ENCODE measurements at regions not wholly inside any gene's neighbourhood (a gene's known extent, or its start where the extent isn't known, plus 50 kb on each side); places are given as distances from the start of the nearest gene placed in this dataset.

DNA sequence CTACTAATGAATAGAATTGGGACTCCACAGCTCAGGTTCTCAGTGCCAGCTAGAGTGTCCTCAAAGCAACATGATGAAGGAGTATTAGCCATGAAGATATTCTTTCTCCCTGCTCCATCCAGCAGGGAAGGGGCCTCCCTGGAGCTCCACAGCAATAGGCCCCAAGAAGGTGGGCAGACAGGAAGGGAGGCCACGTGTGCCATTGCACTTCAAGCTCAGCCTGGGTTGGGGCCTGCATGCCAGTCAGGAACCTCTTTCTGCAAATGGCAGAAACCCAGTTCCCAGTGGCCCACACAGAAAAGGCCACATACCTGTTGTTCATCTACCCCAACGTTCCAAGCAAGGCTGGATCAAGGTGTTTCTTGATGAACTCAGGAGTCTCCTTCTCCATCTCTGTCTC is 357.5 kb upstream of the SFSWAP start:
- Histone ChIP-seq H3K23ac (ENCODE audit: low read depth, low read length) (no peak overlapping the region), H4K20me1 (ENCODE audit: insufficient read depth, low read length) (no peaks in the 10 kb centered on the region), H3K36me3 (ENCODE audit: control insufficient read depth, insufficient read depth, low read length) (no peaks in the 10 kb centered on the region), H2AK5ac (ENCODE audit: low read depth, low read length) (no peak overlapping the region), H3K4me2 (ENCODE audit: low read depth, low read length) (no peak overlapping the region), H3K27ac (ENCODE audit: insufficient read depth, low read length) (no peak overlapping the region), H3K9me1 (ENCODE audit: insufficient read depth, low read length) (no peaks in the 10 kb centered on the region), H4K8ac (ENCODE audit: low read depth in 2 of 2, low read length in 2 of 2) (no peak overlapping the region), H3K56ac (ENCODE audit: extremely low read depth, insufficient read depth, low read length) (no peak overlapping the region), H2BK120ac (ENCODE audit: low read depth, low read length) (no peak overlapping the region), H3K4me3 (ENCODE audit: insufficient read depth, low read depth, low read length) (no peak overlapping the region), H3K9me3 (ENCODE audit: control insufficient read depth, insufficient read depth, low read length) (peaks cover 36% of the 10 kb centered on the region), H3K18ac (ENCODE audit: low read depth, low read length) (no peak overlapping the region), H3K4me1 (ENCODE audit: control insufficient read depth, insufficient read depth, low read length) (no peaks in the 10 kb centered on the region), H2BK15ac (ENCODE audit: low read depth, low read length) (no peak overlapping the region), H2AFZ (replicated peaks; ENCODE audit: low read length, poor library complexity) (no peak overlapping the region), H3K27me3 (ENCODE audit: control insufficient read depth, insufficient read depth, low read length) (no peaks in the 10 kb centered on the region), H3K9ac (ENCODE audit: low read depth, low read length) (no peak overlapping the region), H4K91ac (ENCODE audit: insufficient read depth, low read depth, low read length) (no peak overlapping the region), H2AK9ac (replicated peaks; ENCODE audit: low read depth, low read length, poor library complexity) (no peak overlapping the region), H2BK5ac (ENCODE audit: low read depth, low read length, poor library complexity, severe bottlenecking) (no peak overlapping the region), H3K4ac (ENCODE audit: low read depth, low read length) (no peak overlapping the region), H3K14ac (replicated peaks; ENCODE audit: low read depth, low read length) (no peak overlapping the region), H4K5ac (ENCODE audit: low read depth, low read length) (no peak overlapping the region), H3K79me1 (ENCODE audit: low read depth in 1 of 2, low read length in 2 of 2) (no peaks in the 10 kb centered on the region), H2BK20ac (ENCODE audit: low read depth, low read length) (no peak overlapping the region)
- in situ Hi-C loops (cut with MboI; ENCODE audit: low sequenced_read_pairs), result no loop called here
- WGBS, 2 experiments (ENCODE audit: extremely low coverage in 2 of 2, insufficient read length in 1 of 2), result no CpG with 5 or more reads among the region's 2 CpGs
- no peak for ATAC-seq (ENCODE audit: low read depth)
- dilution Hi-C loops (cut with HindIII; ENCODE audit: low sequenced_read_pairs, unreplicated experiment), result no loop called here
- intact Hi-C loops (cut with micrococcal nuclease), result no loop called here
- CTCF ChIA-PET, result no interaction called here
- POLR2A ChIA-PET (ENCODE audit: unreplicated experiment), result no interaction called here
- DNase-seq, result no peak
- no TSS peak for BruUV-seq (replicated peaks)
- TF ChIP-seq ELK1 (IDR thresholded peaks at IDR 0.05; ENCODE audit: borderline replicate concordance, low read depth, low read length), result no peak
- no peak for TF ChIP-seq MAZ (IDR thresholded peaks at IDR 0.05; ENCODE audit: borderline replicate concordance, low read depth, low read length)
- no peak for TF ChIP-seq MAFK (IDR thresholded peaks at IDR 0.05; ENCODE audit: low read depth, low read length)
- TF ChIP-seq NFE2L2 (IDR thresholded peaks at IDR 0.05; ENCODE audit: low read depth, low read length), result no peak
- no peak for TF ChIP-seq CHD1 (IDR thresholded peaks at IDR 0.05; ENCODE audit: low read depth, low read length)
- TF ChIP-seq RFX5 (IDR thresholded peaks at IDR 0.05; ENCODE audit: low read depth, low read length), result no peak
- TF ChIP-seq, protein P1, sequence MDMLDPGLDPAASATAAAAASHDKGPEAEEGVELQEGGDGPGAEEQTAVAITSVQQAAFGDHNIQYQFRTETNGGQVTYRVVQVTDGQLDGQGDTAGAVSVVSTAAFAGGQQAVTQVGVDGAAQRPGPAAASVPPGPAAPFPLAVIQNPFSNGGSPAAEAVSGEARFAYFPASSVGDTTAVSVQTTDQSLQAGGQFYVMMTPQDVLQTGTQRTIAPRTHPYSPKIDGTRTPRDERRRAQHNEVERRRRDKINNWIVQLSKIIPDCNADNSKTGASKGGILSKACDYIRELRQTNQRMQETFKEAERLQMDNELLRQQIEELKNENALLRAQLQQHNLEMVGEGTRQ (IDR thresholded peaks at IDR 0.05; ENCODE audit: low read depth, low read length), result no peak
- no peak for TF ChIP-seq FOS (IDR thresholded peaks at IDR 0.05; ENCODE audit: low read depth, low read length)
- TF ChIP-seq SMC3 (IDR thresholded peaks at IDR 0.05; ENCODE audit: low read depth, low read length), result no peak
- no peak for TF ChIP-seq RCOR1 (IDR thresholded peaks at IDR 0.05; ENCODE audit: insufficient replicate concordance, low read length)
- no peak for TF ChIP-seq CEBPB (IDR thresholded peaks at IDR 0.05; ENCODE audit: low read depth, low read length)
- TF ChIP-seq BHLHE40 (IDR thresholded peaks at IDR 0.05; ENCODE audit: low read depth, low read length), result no peak
- TF ChIP-seq CTCF (conservative IDR thresholded peaks at IDR 0.05; ENCODE audit: low read depth, low read length), result no peak
- TF ChIP-seq RAD21 (IDR thresholded peaks at IDR 0.05; ENCODE audit: low read length), result no peak
- no peak for TF ChIP-seq MXI1 (IDR thresholded peaks at IDR 0.05; ENCODE audit: borderline replicate concordance, low read depth, low read length)

Measured in IMR-90 (cell line).